IMR-90 (cell line): ENCODE measurements at regions not wholly inside any gene's neighbourhood (a gene's known extent, or its start where the extent isn't known, plus 50 kb on each side); places are given as distances from the start of the nearest gene placed in this dataset.

Experiments used
- ATAC-seq: fragments of 200-7000 bp; cut with Tn5 transposase; 2 replicates; pipeline ENCODE4 v1.9.1; 2020; ENCODE audit warnings: low read depth, mild to moderate bottlenecking, moderate library complexity
- BruUV-seq: library from RNA; stranded (reverse); fragments of 400-500 nt; replicated peaks from 2 replicates; lab custom pipeline; 2021; lab: Mats Ljungman, UMichigan
- CTCF ChIA-PET: fragments of 300-600 bp; formaldehyde crosslinking; extraction: SDS; loops from one replicate; lab custom pipeline; 2021; ENCODE audit warnings: antibody characterized with exemption; lab: Yijun Ruan, JAX
- POLR2A ChIA-PET: fragments of 300-600 bp; sonication (Branson Sonifier 250); formaldehyde crosslinking; loops from one replicate; lab custom pipeline; 2022; ENCODE audit warnings: antibody characterized with exemption; ENCODE audit not compliant: unreplicated experiment; lab: Charles Lee
- DNase-seq: peaks from one replicate; pipeline ENCODE4 v3.0.0; 2013
- H2AFZ ChIP-seq: replicated peaks from 2 replicates; pipeline ENCODE3; 2013; ENCODE audit warnings: low read length, mild to moderate bottlenecking; ENCODE audit not compliant: poor library complexity
- H2AK5ac ChIP-seq: 2 replicates; pipeline ENCODE4 v1.6.1; 2013; ENCODE audit warnings: low read depth, low read length, inconsistent platforms
- H2AK9ac ChIP-seq: replicated peaks from 2 replicates; pipeline ENCODE3; 2013; ENCODE audit warnings: mild to moderate bottlenecking, low read depth, low read length, moderate library complexity; ENCODE audit not compliant: poor library complexity
- H2BK120ac ChIP-seq: 2 replicates; pipeline ENCODE4 v1.6.1; 2013; ENCODE audit warnings: low read depth, low read length, inconsistent platforms
- H2BK15ac ChIP-seq: 3 replicates; pipeline ENCODE4 v1.6.1; 2013; ENCODE audit warnings: low read depth, low read length, inconsistent platforms
- H2BK20ac ChIP-seq: 2 replicates; pipeline ENCODE4 v1.6.1; 2013; ENCODE audit warnings: low read depth, mild to moderate bottlenecking, inconsistent platforms, low read length, moderate library complexity
- H2BK5ac ChIP-seq: 2 replicates; pipeline ENCODE4 v1.6.1; 2013; ENCODE audit warnings: mild to moderate bottlenecking, low read depth, low read length, inconsistent platforms; ENCODE audit not compliant: poor library complexity, severe bottlenecking
- H3K14ac ChIP-seq: replicated peaks from 2 replicates; pipeline ENCODE4 v1.6.1; 2013; ENCODE audit warnings: low read depth, low read length, inconsistent platforms
- H3K18ac ChIP-seq: 2 replicates; pipeline ENCODE4 v1.6.1; 2013; ENCODE audit warnings: low read depth, low read length, control low read depth
- H3K23ac ChIP-seq: 2 replicates; pipeline ENCODE4 v1.6.1; 2013; ENCODE audit warnings: low read depth, low read length, inconsistent platforms
- H3K27ac ChIP-seq: 2 replicates; pipeline ENCODE4 v1.5.1; 2013; ENCODE audit warnings: mild to moderate bottlenecking, control low read depth, low read length; ENCODE audit not compliant: insufficient read depth
- H3K27me3 ChIP-seq: 2 replicates; pipeline ENCODE4 v1.6.1; 2013; ENCODE audit warnings: low read length; ENCODE audit not compliant: control insufficient read depth, insufficient read depth
- H3K36me3 ChIP-seq: 2 replicates; pipeline ENCODE4 v1.6.1; 2013; ENCODE audit warnings: low read length, mixed read lengths; ENCODE audit not compliant: control insufficient read depth, insufficient read depth
- H3K4ac ChIP-seq: 2 replicates; pipeline ENCODE4 v1.6.1; 2013; ENCODE audit warnings: low read depth, low read length, inconsistent platforms
- H3K4me1 ChIP-seq: 2 replicates; pipeline ENCODE4 v1.6.1; 2013; ENCODE audit warnings: low read length, mixed read lengths; ENCODE audit not compliant: control insufficient read depth, insufficient read depth
- H3K4me2 ChIP-seq: 2 replicates; pipeline ENCODE4 v1.6.1; 2013; ENCODE audit warnings: low read depth, mild to moderate bottlenecking, control low read depth, low read length, moderate library complexity
- H3K4me3 ChIP-seq: 2 replicates; pipeline ENCODE4 v1.5.1; 2013; ENCODE audit warnings: low read depth, mild to moderate bottlenecking, control low read depth, low read length, moderate library complexity; ENCODE audit not compliant: insufficient read depth
- H3K56ac ChIP-seq: 2 replicates; pipeline ENCODE4 v1.6.1; 2013; ENCODE audit warnings: low read length, inconsistent platforms; ENCODE audit not compliant: insufficient read depth; ENCODE audit errors: extremely low read depth
- H3K79me1 ChIP-seq, 2 experiments: 2 replicates each; pipeline ENCODE4 v1.6.1; 2013; ENCODE audit warnings: low read length in 2 of 2, inconsistent platforms in 1 of 2, low read depth in 1 of 2
- H3K9ac ChIP-seq: 2 replicates; pipeline ENCODE4 v1.6.1; 2013; ENCODE audit warnings: low read depth, low read length, control low read depth
- H3K9me1 ChIP-seq: 2 replicates; pipeline ENCODE4 v1.6.1; 2013; ENCODE audit warnings: low read length, inconsistent platforms; ENCODE audit not compliant: insufficient read depth
- H3K9me3 ChIP-seq: 2 replicates; pipeline ENCODE4 v1.6.1; 2013; ENCODE audit warnings: low read length; ENCODE audit not compliant: control insufficient read depth, insufficient read depth
- H4K20me1 ChIP-seq: 2 replicates; pipeline ENCODE4 v1.6.1; 2013; ENCODE audit warnings: low read length, inconsistent platforms; ENCODE audit not compliant: insufficient read depth
- H4K5ac ChIP-seq: 2 replicates; pipeline ENCODE4 v1.6.1; 2013; ENCODE audit warnings: mild to moderate bottlenecking, low read depth, low read length, control low read depth
- H4K8ac ChIP-seq, 2 experiments: 2 replicates each; pipeline ENCODE4 v1.6.1; 2013; ENCODE audit warnings: low read depth in 2 of 2, low read length in 2 of 2, control low read depth in 1 of 2, inconsistent platforms in 1 of 2
- H4K91ac ChIP-seq: 2 replicates; pipeline ENCODE4 v1.6.1; 2013; ENCODE audit warnings: low read depth, low read length, inconsistent platforms; ENCODE audit not compliant: insufficient read depth
- CHD1 ChIP-seq: IDR thresholded peaks from 2 replicates; pipeline ENCODE4 v1.6.1; 2012; ENCODE audit warnings: low read depth, low read length, improper control_type of control experiment
- ELK1 ChIP-seq: fragments of 150-350 bp; IDR thresholded peaks from 2 replicates; pipeline ENCODE4 v1.6.1; 2016; ENCODE audit warnings: low read depth, mild to moderate bottlenecking, low read length, moderate library complexity, borderline replicate concordance
- WGBS, 2 experiments: methylation state at CpG; one replicate each; pipeline versions ENCODE4 v1.1.5 to v1.1.7; 2013; ENCODE audit warnings: missing lambda C conversion rate in 2 of 2; ENCODE audit not compliant: insufficient read length in 1 of 2; ENCODE audit errors: extremely low coverage in 2 of 2; 5-methylcytosine and 5-hydroxymethylcytosine counted together
- dilution Hi-C: fragments of 300-500 bp; cut with HindIII; formaldehyde crosslinking; loops from one replicate; pipeline ENCODE4 v1.14.3; 2018; ENCODE audit warnings: low sequenced_read_pairs; ENCODE audit not compliant: unreplicated experiment
- in situ Hi-C: fragments of 300-500 bp; cut with MboI; formaldehyde crosslinking; loops from 3 replicates; pipeline ENCODE4 v1.14.3; 2019; ENCODE audit warnings: low sequenced_read_pairs, inconsistent platforms, mixed read lengths
- intact Hi-C: fragments of 100-400 bp; cut with micrococcal nuclease; formaldehyde crosslinking; loops from 2 replicates; pipeline ENCODE4 v1.10.0; 2022

DNA sequence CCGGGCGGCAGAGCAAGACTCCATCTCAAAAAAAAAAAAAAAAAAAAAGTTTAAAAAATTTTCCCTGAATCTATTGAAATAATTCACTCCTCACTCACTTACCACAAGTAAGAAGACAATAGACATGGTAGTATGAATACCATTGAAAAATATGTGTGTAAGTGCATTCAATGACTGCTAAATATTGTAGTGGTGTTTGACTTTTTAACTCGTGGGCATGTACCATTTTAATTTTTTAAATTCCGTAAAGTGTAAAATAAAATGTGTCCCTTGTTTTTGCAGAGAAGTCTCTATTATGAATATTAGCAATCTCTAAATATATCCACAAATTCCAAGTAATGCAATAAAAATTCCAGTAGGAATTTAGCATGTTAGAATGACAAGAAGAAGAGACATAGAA is 134.1 kb downstream of the COPS8 start:
- ATAC-seq (no peak), DNase-seq (no peak)
- Histone ChIP-seq H3K23ac (no peak overlapping the region), H3K4ac (0 out of 2 replicates have a peak overlapping the region, but pooled peaks have one; percentile 43), H4K91ac (no peak overlapping the region), H3K27me3 (no peaks in the 10 kb centered on the region), H4K8ac (no peak overlapping the region; a peak in 1 of 4 replicates), H4K20me1 (no peaks in the 10 kb centered on the region), H3K9me3 (no peaks in the 10 kb centered on the region), H2AK9ac (no peak overlapping the region), H4K5ac (no peak overlapping the region), H3K27ac (no peak overlapping the region), H3K9ac (no peak overlapping the region), H2BK120ac (peak overlapping the region; percentile 60; the same call in 1 of the 2 replicates), H3K4me2 (no peak overlapping the region), H3K56ac (no peak overlapping the region), H2BK20ac (no peak overlapping the region), H2BK5ac (peak overlapping the region; percentile 59), H3K79me1 (peaks cover 0 to 15% of the 10 kb centered on the region in 2 experiments; a peak in 2 of 4 replicates), H3K18ac (peak overlapping the region; percentile 54; the same call in 1 of the 2 replicates), H3K36me3 (no peaks in the 10 kb centered on the region), H3K9me1 (peaks cover 11% of the 10 kb centered on the region), H2AFZ (no peak overlapping the region), H2AK5ac (no peak overlapping the region), H3K14ac (no peak overlapping the region), H3K4me1 (peaks cover 25% of the 10 kb centered on the region), H2BK15ac (no peak overlapping the region), H3K4me3 (no peak overlapping the region)
- in situ Hi-C loops (no loop called here), intact Hi-C loops (no loop called here), dilution Hi-C loops (no loop called here)
- no TSS peak for BruUV-seq
- no CpG with 5 or more reads among the region's 4 CpGs for WGBS, 2 experiments
- ChIA-PET POLR2A (no interaction called here), CTCF (interaction anchor here (0.6 kb wide), 1 partner anchor 292 kb away, joined by 4 read pairs; no protein-coding TSS in a partner anchor)
- TF ChIP-seq CHD1 (no peak), ELK1 (no peak)
